Islet precursor cell (in vitro differentiated cells): ENCODE measurements at regions not wholly inside any gene's neighbourhood (a gene's known extent, or its start where the extent isn't known, plus 50 kb on each side); places are given as distances from the start of the nearest gene placed in this dataset.
A peak's percentile ranks its signal among the peaks of the same experiment; 100 is the strongest.

Experiments used
- DNase-seq: peaks from one replicate; pipeline ENCODE4 v3.0.0-alpha.2; 2018

GRCh38 chr3:67290438-67290837, 292.3 kb downstream of the KBTBD8 start:
- no peak for DNase-seq

- DNase-seq: no peak
Measured at GRCh38 chr3:67291287-67292252, 293.5 kb downstream of the KBTBD8 start.

- DNase-seq: no peak
Measured at GRCh38 chr3:67292356-67293121, 294.4 kb downstream of the KBTBD8 start.

GRCh38 chr3:67294341-67294740, 296.2 kb downstream of the KBTBD8 start:
- peak; percentile 74 for DNase-seq

- peak; percentile 96 for DNase-seq
Measured at GRCh38 chr3:67296039-67296892, 298.2 kb downstream of the KBTBD8 start.

GRCh38 chr3:67297715-67298475, 299.8 kb downstream of the KBTBD8 start:
- DNase-seq: no peak

- no peak for DNase-seq
Measured at GRCh38 chr3:67301556-67301955, 303.4 kb downstream of the KBTBD8 start.

- DNase-seq: no peak
Measured at GRCh38 chr3:67302489-67302888, 304.4 kb downstream of the KBTBD8 start.

- DNase-seq: no peak
Measured at GRCh38 chr3:67305160-67305559, 307.1 kb downstream of the KBTBD8 start.

- DNase-seq: no peak
Measured at GRCh38 chr3:67305922-67306321, 307.8 kb downstream of the KBTBD8 start.

- peak; percentile 69 for DNase-seq
Measured at GRCh38 chr3:67311440-67311839, 313.3 kb downstream of the KBTBD8 start.

- DNase-seq: no peak
Measured at GRCh38 chr3:67312155-67312554, 314.0 kb downstream of the KBTBD8 start.

- DNase-seq: no peak
Measured at GRCh38 chr3:67318162-67318561, 320.1 kb downstream of the KBTBD8 start.

GRCh38 chr3:67324554-67324953, 326.4 kb downstream of the KBTBD8 start:
- no peak for DNase-seq
